ENCODE measurements at regions not wholly inside any gene's neighbourhood (a gene's known extent, or its start where the extent isn't known, plus 50 kb on each side); places are given as distances from the start of the nearest gene placed in this dataset.
"Not testable (repeated sequence)": the region's sequence is repeated elsewhere in the genome, so short reads cannot be mapped to it uniquely, and the experiment has no call there.

- DNase-seq (ENCODE audit: low read depth in 2 of 2) = no peak
These were observed 120.2 kb downstream of the TLR5 start for GRCh38 chr1:223022641-223023473.

GRCh38 chr1:223023863-223024262 lies 119.2 kb downstream of the TLR5 start:
- DNase-seq (ENCODE audit: low read depth in 2 of 2) = no peak

- DNase-seq (ENCODE audit: low read depth in 2 of 2) = not testable (repeated sequence)
These were observed 118.6 kb downstream of the TLR5 start for GRCh38 chr1:223024486-223024885.

GRCh38 chr1:223025190-223025734 lies 117.8 kb downstream of the TLR5 start:
- not testable (repeated sequence) for DNase-seq (ENCODE audit: low read depth in 2 of 2)

- DNase-seq (ENCODE audit: low read depth in 2 of 2) = not testable (repeated sequence)
These were observed 116.4 kb downstream of the TLR5 start for GRCh38 chr1:223026639-223027038.

- DNase-seq (ENCODE audit: low read depth in 2 of 2) = no peak
These were observed 112.9 kb downstream of the TLR5 start for GRCh38 chr1:223029985-223030769.

GRCh38 chr1:223030871-223031400 lies 112.1 kb downstream of the TLR5 start:
- DNase-seq (ENCODE audit: low read depth in 2 of 2) = no peak

GRCh38 chr1:223031733-223032601 lies 111.1 kb downstream of the TLR5 start:
- DNase-seq (ENCODE audit: low read depth in 2 of 2) = no peak

GRCh38 chr1:223033658-223034057 lies 109.4 kb downstream of the TLR5 start:
- DNase-seq (ENCODE audit: low read depth in 2 of 2) = no peak

GRCh38 chr1:223034270-223034798 lies 108.7 kb downstream of the TLR5 start:
- DNase-seq (ENCODE audit: low read depth in 2 of 2) = no peak

GRCh38 chr1:223035724-223036478 lies 107.1 kb downstream of the TLR5 start:
- DNase-seq (ENCODE audit: low read depth in 2 of 2) = no peak

GRCh38 chr1:223036479-223036845 lies 106.6 kb downstream of the TLR5 start:
- no peak for DNase-seq (ENCODE audit: low read depth in 2 of 2)

- DNase-seq (ENCODE audit: low read depth in 2 of 2) = no peak
These were observed 105.2 kb downstream of the TLR5 start for GRCh38 chr1:223037845-223038244.

GRCh38 chr1:223038288-223039006 lies 104.6 kb downstream of the TLR5 start:
- DNase-seq (ENCODE audit: low read depth in 2 of 2) = no peak

- DNase-seq (ENCODE audit: low read depth in 2 of 2) = peak in 1 of 2 donors; percentile 23
These were observed 103.1 kb downstream of the TLR5 start for GRCh38 chr1:223039990-223040389.

GRCh38 chr1:223041481-223041880 lies 101.6 kb downstream of the TLR5 start:
- no peak for DNase-seq (ENCODE audit: low read depth in 2 of 2)

GRCh38 chr1:223045164-223045957 lies 97.7 kb downstream of the TLR5 start:
- DNase-seq (ENCODE audit: low read depth in 2 of 2) = no peak

GRCh38 chr1:223046011-223046410 lies 97.0 kb downstream of the TLR5 start:
- no peak for DNase-seq (ENCODE audit: low read depth in 2 of 2)

- DNase-seq (ENCODE audit: low read depth in 2 of 2) = not testable (repeated sequence)
These were observed 96.6 kb downstream of the TLR5 start for GRCh38 chr1:223046463-223046862.

All from lung microvascular endothelial cell (primary cell).